ENCODE measurements at regions not wholly inside any gene's neighbourhood (a gene's known extent, or its start where the extent isn't known, plus 50 kb on each side); places are given as distances from the start of the nearest gene placed in this dataset.

GRCh38 chr3:70501561-70501960, 189.1 kb upstream of the MDFIC2 start:
- H3K27me3 ChIP-seq = no peaks in the 10 kb centered on the region
- intact Hi-C loops (cut with DNase I) = no loop called here
- no peak overlapping the region for H3K4me3 ChIP-seq
- H3K27ac ChIP-seq = no peak overlapping the region
- no peaks in the 10 kb centered on the region for H3K9me3 ChIP-seq
- no peaks in the 10 kb centered on the region for H3K36me3 ChIP-seq
- DNase-seq (ENCODE audit: low spot score in 2 of 2) = no peak
- TF ChIP-seq, protein P1, sequence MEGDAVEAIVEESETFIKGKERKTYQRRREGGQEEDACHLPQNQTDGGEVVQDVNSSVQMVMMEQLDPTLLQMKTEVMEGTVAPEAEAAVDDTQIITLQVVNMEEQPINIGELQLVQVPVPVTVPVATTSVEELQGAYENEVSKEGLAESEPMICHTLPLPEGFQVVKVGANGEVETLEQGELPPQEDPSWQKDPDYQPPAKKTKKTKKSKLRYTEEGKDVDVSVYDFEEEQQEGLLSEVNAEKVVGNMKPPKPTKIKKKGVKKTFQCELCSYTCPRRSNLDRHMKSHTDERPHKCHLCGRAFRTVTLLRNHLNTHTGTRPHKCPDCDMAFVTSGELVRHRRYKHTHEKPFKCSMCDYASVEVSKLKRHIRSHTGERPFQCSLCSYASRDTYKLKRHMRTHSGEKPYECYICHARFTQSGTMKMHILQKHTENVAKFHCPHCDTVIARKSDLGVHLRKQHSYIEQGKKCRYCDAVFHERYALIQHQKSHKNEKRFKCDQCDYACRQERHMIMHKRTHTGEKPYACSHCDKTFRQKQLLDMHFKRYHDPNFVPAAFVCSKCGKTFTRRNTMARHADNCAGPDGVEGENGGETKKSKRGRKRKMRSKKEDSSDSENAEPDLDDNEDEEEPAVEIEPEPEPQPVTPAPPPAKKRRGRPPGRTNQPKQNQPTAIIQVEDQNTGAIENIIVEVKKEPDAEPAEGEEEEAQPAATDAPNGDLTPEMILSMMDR (IDR thresholded peaks at IDR 0.05) = no peak
- no peaks in the 10 kb centered on the region for H3K4me1 ChIP-seq

DNA sequence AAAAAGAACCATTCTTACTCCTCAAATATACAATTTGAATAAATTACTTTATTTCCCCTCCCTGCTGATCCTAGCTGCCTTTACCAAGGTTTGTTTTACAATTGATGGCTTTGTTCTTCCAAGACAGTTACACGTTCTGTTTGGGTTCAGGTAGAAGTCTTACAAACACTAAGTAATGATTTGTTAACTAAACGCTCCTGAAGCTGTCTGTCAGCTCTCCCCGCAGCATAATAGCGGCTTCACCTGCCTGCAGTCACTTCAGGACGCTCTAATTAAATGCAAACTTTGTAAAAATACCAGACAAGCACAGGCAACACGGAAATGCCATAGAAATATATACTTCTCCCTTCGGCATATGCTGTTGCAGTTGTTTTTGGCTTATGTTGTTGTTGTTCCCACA, 176.4 kb upstream of the MDFIC2 start:
- intact Hi-C loops (cut with DNase I) = no loop called here
- no peak overlapping the region for H3K27ac ChIP-seq

GRCh38 chr3:70488131-70488530, 175.7 kb upstream of the MDFIC2 start:
- Histone ChIP-seq H3K4me3 (no peak overlapping the region), H3K4me1 (no peaks in the 10 kb centered on the region), H3K36me3 (no peaks in the 10 kb centered on the region), H3K9me3 (no peaks in the 10 kb centered on the region), H3K27me3 (no peaks in the 10 kb centered on the region), H3K27ac (no peak overlapping the region)
- TF ChIP-seq, protein P1 (IDR thresholded peaks at IDR 0.05) = no peak
- DNase-seq (ENCODE audit: low spot score in 2 of 2) = no peak
- intact Hi-C loops (cut with DNase I) = no loop called here

More for the DNA sequence above, 176.4 kb upstream of the MDFIC2 start:
- DNase-seq (ENCODE audit: low spot score in 2 of 2) = no peak
- Histone ChIP-seq H3K4me3 (no peak overlapping the region), H3K4me1 (no peaks in the 10 kb centered on the region), H3K27me3 (no peaks in the 10 kb centered on the region), H3K9me3 (no peaks in the 10 kb centered on the region), H3K36me3 (no peaks in the 10 kb centered on the region)
- TF ChIP-seq, protein P1 (IDR thresholded peaks at IDR 0.05) = no peak

DNA sequence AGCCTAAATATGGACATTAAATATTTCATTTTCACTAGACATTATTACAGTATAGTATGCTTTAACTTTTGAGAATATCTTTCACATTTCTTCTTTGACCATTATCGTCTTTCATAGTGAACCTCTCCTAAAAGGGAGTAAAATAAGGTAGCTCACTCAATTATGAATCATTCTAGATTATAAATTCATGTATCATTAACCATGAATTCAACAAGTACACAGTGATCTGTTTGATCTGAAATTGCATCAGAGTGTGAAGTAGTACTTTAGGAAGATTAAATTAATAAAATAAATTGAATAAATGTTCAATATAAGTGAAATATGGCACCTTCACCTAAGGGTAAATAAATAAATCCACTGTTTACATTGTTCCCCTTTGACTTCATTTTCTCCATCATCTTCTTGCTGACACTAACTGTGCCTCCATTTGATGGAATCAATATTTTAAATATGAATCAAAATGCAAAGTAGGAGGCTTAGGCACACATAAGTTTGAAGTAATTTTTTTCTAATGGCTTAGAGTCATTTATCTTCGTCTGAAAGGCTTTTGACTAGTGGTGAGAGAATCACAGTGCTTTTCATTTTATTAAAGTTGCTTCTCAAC, 174.1 kb upstream of the MDFIC2 start:
- no peaks in the 10 kb centered on the region for H3K27me3 ChIP-seq
- TF ChIP-seq, protein P1 (IDR thresholded peaks at IDR 0.05) = no peak
- no peaks in the 10 kb centered on the region for H3K9me3 ChIP-seq
- no peak overlapping the region for H3K4me3 ChIP-seq
- no peaks in the 10 kb centered on the region for H3K4me1 ChIP-seq
- intact Hi-C loops (cut with DNase I) = no loop called here
- no peaks in the 10 kb centered on the region for H3K36me3 ChIP-seq
- H3K27ac ChIP-seq = no peak overlapping the region
- DNase-seq (ENCODE audit: low spot score in 2 of 2) = no peak

- Histone ChIP-seq H3K4me3 (no peak overlapping the region), H3K27me3 (no peaks in the 10 kb centered on the region), H3K27ac (no peak overlapping the region), H3K9me3 (no peaks in the 10 kb centered on the region), H3K36me3 (no peaks in the 10 kb centered on the region), H3K4me1 (no peaks in the 10 kb centered on the region)
- TF ChIP-seq, protein P1 (IDR thresholded peaks at IDR 0.05) = no peak
- intact Hi-C loops (cut with DNase I) = no loop called here
- no peak for DNase-seq (ENCODE audit: low spot score in 2 of 2)
These were observed 163.7 kb upstream of the MDFIC2 start for GRCh38 chr3:70476174-70476573.

Measured in ascending aorta (tissue), 2 donors.